Astrocyte (in vitro differentiated cells and primary cell): ENCODE measurements at regions not wholly inside any gene's neighbourhood (a gene's known extent, or its start where the extent isn't known, plus 50 kb on each side); places are given as distances from the start of the nearest gene placed in this dataset.

Experiments used
- CTCF ChIP-seq: IDR thresholded peaks from 2 replicates; pipeline ENCODE4 v1.5.1; 2011; ENCODE audit warnings: low read depth, mild to moderate bottlenecking, inconsistent platforms, low read length, moderate library complexity; ENCODE audit not compliant: insufficient read depth
- EZH2 ChIP-seq: IDR thresholded peaks from 2 replicates; pipeline ENCODE4 v1.6.1; 2012; ENCODE audit warnings: mild to moderate bottlenecking, low read length, inconsistent platforms; ENCODE audit not compliant: insufficient read depth

DNA sequence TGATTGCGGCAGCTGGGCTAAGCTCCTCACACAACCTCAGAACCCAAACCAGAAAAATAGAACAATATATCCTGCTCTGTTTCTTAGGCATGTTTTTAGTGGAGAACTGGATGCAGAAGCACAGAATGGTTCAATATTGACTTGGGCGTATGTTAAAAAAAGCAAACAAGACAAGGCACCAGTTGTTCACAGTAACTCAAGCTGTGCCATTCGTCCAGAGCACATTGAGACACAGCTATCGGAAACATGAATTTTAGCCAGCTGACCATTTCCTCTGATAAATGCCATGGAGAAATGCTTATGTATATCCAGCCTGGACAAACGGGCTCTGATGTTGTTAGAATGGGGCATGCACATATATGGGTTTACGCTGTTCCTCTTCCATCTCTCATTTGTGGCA is 129.2 kb upstream of the PDZRN3 start:
- TF ChIP-seq CTCF = no peak
- no peak for TF ChIP-seq EZH2
